ENCODE measurements at regions not wholly inside any gene's neighbourhood (a gene's known extent, or its start where the extent isn't known, plus 50 kb on each side); places are given as distances from the start of the nearest gene placed in this dataset.

GRCh38 chr3:124138148-124138547 is 146.2 kb upstream of the ROPN1 start:
- H3K9me2 ChIP-seq (replicated peaks; ENCODE audit: insufficient read depth, low read length), result no peaks in the 10 kb centered on the region
- H3K27me3 ChIP-seq (replicated peaks; ENCODE audit: insufficient read depth, low read length), result no peaks in the 10 kb centered on the region

DNA sequence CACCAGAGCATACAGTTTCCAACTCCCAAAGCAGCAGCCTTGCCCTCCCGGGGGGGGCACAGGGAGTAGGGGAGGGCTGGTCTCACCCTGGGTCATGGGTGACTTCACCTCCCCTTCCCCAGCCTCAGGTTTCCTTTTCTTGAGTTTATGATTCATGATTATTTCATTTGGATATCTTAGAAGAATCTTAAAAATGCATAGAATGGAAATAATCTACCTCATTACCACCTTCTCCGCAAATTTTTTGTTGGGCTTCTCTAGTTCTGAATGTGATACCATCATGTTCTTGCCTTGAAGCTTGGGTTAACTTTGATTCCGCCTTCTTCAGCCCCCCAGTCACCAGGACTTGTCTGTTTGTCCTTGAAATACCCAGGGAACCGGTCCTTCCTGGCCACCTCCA is 148.8 kb upstream of the ROPN1 start:
- no peak overlapping the region for H2AFZ ChIP-seq (ENCODE audit: low read length)
- H3K79me2 ChIP-seq (ENCODE audit: low read length), result no peaks in the 10 kb centered on the region
- no peaks in the 10 kb centered on the region for H3K27me3 ChIP-seq (replicated peaks; ENCODE audit: insufficient read depth, low read length)
- no peaks in the 10 kb centered on the region for H4K20me1 ChIP-seq (ENCODE audit: insufficient read depth, low read length)
- H3F3A ChIP-seq (ENCODE audit: insufficient read depth, low read length), result no peaks in the 10 kb centered on the region
- H3K9ac ChIP-seq (ENCODE audit: low read length), result no peak overlapping the region
- no peaks in the 10 kb centered on the region for H3K9me2 ChIP-seq (replicated peaks; ENCODE audit: insufficient read depth, low read length)
- no peaks in the 10 kb centered on the region for H3K9me3 ChIP-seq (replicated peaks; ENCODE audit: insufficient read depth, low read length)
- H3K4me1 ChIP-seq (ENCODE audit: low read length), result no peaks in the 10 kb centered on the region
- H3K4me3 ChIP-seq (ENCODE audit: low read length), result no peak overlapping the region
- H3K36me3 ChIP-seq (replicated peaks; ENCODE audit: insufficient read depth, low read length), result no peaks in the 10 kb centered on the region
- H3K27ac ChIP-seq (ENCODE audit: low read length), result no peak overlapping the region
- TF ChIP-seq EZH2phosphoT487 (IDR thresholded peaks at IDR 0.05; ENCODE audit: low read length) (no peak), EZH2 (optimal IDR thresholded peaks at IDR 0.05; ENCODE audit: low read depth, low read length) (no peak), CTCF (IDR thresholded peaks at IDR 0.05; ENCODE audit: low read length) (no peak)
- DNase-seq, result no peak
- no peak overlapping the region for H3K4me2 ChIP-seq (ENCODE audit: low read depth, low read length)

More at GRCh38 chr3:124138148-124138547, 146.2 kb upstream of the ROPN1 start:
- Histone ChIP-seq H3K79me2 (ENCODE audit: low read length) (no peaks in the 10 kb centered on the region), H3K4me3 (ENCODE audit: low read length) (no peak overlapping the region), H3K27ac (ENCODE audit: low read length) (no peak overlapping the region), H3K36me3 (replicated peaks; ENCODE audit: insufficient read depth, low read length) (no peaks in the 10 kb centered on the region), H4K20me1 (ENCODE audit: insufficient read depth, low read length) (no peaks in the 10 kb centered on the region), H3K9ac (ENCODE audit: low read length) (no peak overlapping the region), H3K9me3 (replicated peaks; ENCODE audit: insufficient read depth, low read length) (no peaks in the 10 kb centered on the region), H3K4me2 (ENCODE audit: low read depth, low read length) (no peak overlapping the region), H3F3A (ENCODE audit: insufficient read depth, low read length) (no peaks in the 10 kb centered on the region), H3K4me1 (ENCODE audit: low read length) (no peaks in the 10 kb centered on the region), H2AFZ (ENCODE audit: low read length) (no peak overlapping the region)
- DNase-seq, result no peak
- TF ChIP-seq EZH2phosphoT487 (IDR thresholded peaks at IDR 0.05; ENCODE audit: low read length), result no peak
- no peak for TF ChIP-seq EZH2 (optimal IDR thresholded peaks at IDR 0.05; ENCODE audit: low read depth, low read length)
- no peak for TF ChIP-seq CTCF (IDR thresholded peaks at IDR 0.05; ENCODE audit: low read length)

DNA sequence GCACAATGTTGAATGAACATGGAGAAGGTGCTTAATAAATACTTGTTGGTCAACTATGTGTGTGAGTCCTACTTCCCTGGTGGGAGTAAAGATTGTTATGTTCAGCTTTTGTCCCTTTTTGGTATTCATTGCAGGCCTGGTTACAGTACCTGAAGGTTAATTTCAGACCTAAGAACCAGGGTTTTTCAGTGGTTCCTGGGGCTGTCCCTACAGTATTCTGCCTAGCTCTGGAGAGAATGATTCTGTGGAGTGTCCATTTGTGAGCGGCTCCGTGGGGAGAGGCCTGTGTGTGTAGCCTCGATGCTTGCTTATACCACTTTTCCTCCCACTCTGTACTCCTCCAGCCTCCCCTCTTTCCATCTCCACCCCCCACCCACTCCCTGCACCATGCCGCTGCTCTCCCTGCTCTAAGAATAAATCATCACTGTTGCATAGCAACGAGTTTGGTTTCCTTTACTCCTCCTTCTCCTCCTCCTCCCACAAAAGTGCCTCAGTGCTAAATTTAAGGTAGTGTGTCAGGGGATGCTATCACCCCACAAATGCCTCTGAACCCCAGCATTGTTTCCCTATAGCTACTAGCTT is 150.6 kb upstream of the ROPN1 start:
- Histone ChIP-seq H3K79me2 (ENCODE audit: low read length) (no peaks in the 10 kb centered on the region), H3K27me3 (replicated peaks; ENCODE audit: insufficient read depth, low read length) (no peaks in the 10 kb centered on the region), H3K4me1 (ENCODE audit: low read length) (no peaks in the 10 kb centered on the region), H3K36me3 (replicated peaks; ENCODE audit: insufficient read depth, low read length) (no peaks in the 10 kb centered on the region), H3K9ac (ENCODE audit: low read length) (no peak overlapping the region), H2AFZ (ENCODE audit: low read length) (no peak overlapping the region), H3K4me2 (ENCODE audit: low read depth, low read length) (no peak overlapping the region), H4K20me1 (ENCODE audit: insufficient read depth, low read length) (no peaks in the 10 kb centered on the region), H3K4me3 (ENCODE audit: low read length) (no peak overlapping the region), H3K27ac (ENCODE audit: low read length) (no peak overlapping the region), H3K9me2 (replicated peaks; ENCODE audit: insufficient read depth, low read length) (no peaks in the 10 kb centered on the region), H3F3A (ENCODE audit: insufficient read depth, low read length) (no peaks in the 10 kb centered on the region), H3K9me3 (replicated peaks; ENCODE audit: insufficient read depth, low read length) (no peaks in the 10 kb centered on the region)
- no peak for TF ChIP-seq EZH2 (optimal IDR thresholded peaks at IDR 0.05; ENCODE audit: low read depth, low read length)
- TF ChIP-seq EZH2phosphoT487 (IDR thresholded peaks at IDR 0.05; ENCODE audit: low read length), result no peak
- TF ChIP-seq CTCF (IDR thresholded peaks at IDR 0.05; ENCODE audit: low read length), result no peak
- DNase-seq, result no peak
